ENCODE measurements at regions not wholly inside any gene's neighbourhood (a gene's known extent, or its start where the extent isn't known, plus 50 kb on each side); places are given as distances from the start of the nearest gene placed in this dataset.

GRCh38 chrX:4851534-4851933 lies 1138.1 kb upstream of the PRKX start:
- Histone ChIP-seq H3K4me2 (ENCODE audit: insufficient read depth, low read length) (no peak overlapping the region), H3K27me3 (ENCODE audit: control insufficient read depth in 2 of 2, insufficient read depth in 2 of 2, low read length in 2 of 2) (no peaks in the 10 kb centered on the region), H4K20me1 (replicated peaks; ENCODE audit: control insufficient read depth, extremely low read depth, insufficient read depth, low read length) (no peaks in the 10 kb centered on the region), H3K9me3 (replicated peaks; ENCODE audit: control insufficient read depth, insufficient read depth, low read length) (no peaks in the 10 kb centered on the region), H3K4me3 (replicated peaks in 1 of 3; ENCODE audit: insufficient read depth in 1 of 3, low read depth in 1 of 3, low read length in 3 of 3) (no peak overlapping the region), H3K9ac (replicated peaks; ENCODE audit: extremely low read depth, insufficient read depth, low read length) (no peak overlapping the region), H3K27ac (ENCODE audit: insufficient read depth, low read depth, low read length) (no peak overlapping the region), H3K4me1 (ENCODE audit: control insufficient read depth, extremely low read depth, insufficient read depth, low read length) (no peaks in the 10 kb centered on the region), H3K9me1 (replicated peaks; ENCODE audit: control insufficient read depth, extremely low read depth, insufficient read depth, low read length) (no peaks in the 10 kb centered on the region), H3K36me3 (ENCODE audit: control insufficient read depth in 2 of 2, extremely low read depth in 1 of 2, insufficient read depth in 2 of 2, low read length in 2 of 2) (no peaks in the 10 kb centered on the region), H2AFZ (ENCODE audit: low read depth, low read length) (no peak overlapping the region), H3K79me2 (ENCODE audit: control insufficient read depth, insufficient read depth, low read length) (no peaks in the 10 kb centered on the region)
- no peak for DNase-seq (ENCODE audit: low read depth, low spot score)
- ChIA-PET POLR2A (no interaction called here), CTCF (no interaction called here)
- no peak for TF ChIP-seq MYC (IDR thresholded peaks at IDR 0.05; ENCODE audit: low read depth, low read length)
- TF ChIP-seq POLR2A (IDR thresholded peaks at IDR 0.05; ENCODE audit: low read depth, low read length): no peak
- no peak for TF ChIP-seq CTCF (IDR thresholded peaks at IDR 0.05; ENCODE audit: extremely low read depth in 1 of 2, insufficient read depth in 1 of 2, low read depth in 1 of 2, low read length in 2 of 2)
- TF ChIP-seq MAX (IDR thresholded peaks at IDR 0.05; ENCODE audit: insufficient read depth, insufficient read length): no peak
- no peak for TF ChIP-seq EZH2 (IDR thresholded peaks at IDR 0.05; ENCODE audit: borderline replicate concordance, low read depth, low read length, severe bottlenecking)
- no peak for TF ChIP-seq JUN (IDR thresholded peaks at IDR 0.05; ENCODE audit: borderline replicate concordance, insufficient read depth, insufficient read length, low read depth)
- TF ChIP-seq GATA2 (IDR thresholded peaks at IDR 0.05; ENCODE audit: insufficient read depth, insufficient read length, low read depth, low read length): no peak
- TF ChIP-seq FOS (IDR thresholded peaks at IDR 0.05; ENCODE audit: borderline replicate concordance, insufficient read depth, low read length): no peak
- TF ChIP-seq POLR2AphosphoS5 (IDR thresholded peaks at IDR 0.05; ENCODE audit: insufficient read depth, low read depth, low read length): no peak
- peak; percentile 71 for FAIRE-seq
- intact Hi-C loops (cut with micrococcal nuclease): no loop called here
- dilution Hi-C loops (cut with MboI; ENCODE audit: extremely low pct_ligation_motif_present, low sequenced_read_pairs): no loop called here
- BruUV-seq (replicated peaks): no TSS peak
